KMS-11 (cell line): ENCODE measurements at regions not wholly inside any gene's neighbourhood (a gene's known extent, or its start where the extent isn't known, plus 50 kb on each side); places are given as distances from the start of the nearest gene placed in this dataset.

Experiments used
- H2AFZ ChIP-seq: fragments of 200-600 bp; sonication (generic); 2 replicates; pipeline ENCODE4 v1.6.1; 2016; ENCODE audit warnings: antibody characterized with exemption, mixed run types, low read depth
- H3K27ac ChIP-seq: fragments of 200-600 bp; sonication (generic); 2 replicates; pipeline ENCODE4 v1.6.1; 2016; ENCODE audit warnings: mild to moderate bottlenecking, mixed run types
- H3K27me3 ChIP-seq: fragments of 200-600 bp; sonication (generic); 2 replicates; pipeline ENCODE4 v1.6.1; 2017; ENCODE audit warnings: mild to moderate bottlenecking, low read depth, mixed run types, moderate library complexity; ENCODE audit not compliant: insufficient read depth
- H3K36me3 ChIP-seq: fragments of 200-600 bp; sonication (generic); 2 replicates; pipeline ENCODE4 v1.6.1; 2017; ENCODE audit warnings: mild to moderate bottlenecking, mixed run types; ENCODE audit not compliant: insufficient read depth
- H3K4me1 ChIP-seq: fragments of 200-600 bp; sonication (generic); 2 replicates; pipeline ENCODE4 v1.6.1; 2016; ENCODE audit warnings: mild to moderate bottlenecking, low read depth, mixed run types; ENCODE audit not compliant: poor library complexity, severe bottlenecking
- H3K4me2 ChIP-seq: fragments of 200-600 bp; sonication (generic); 2 replicates; pipeline ENCODE4 v1.7.0; 2016; ENCODE audit warnings: mild to moderate bottlenecking, mixed run types
- H3K4me3 ChIP-seq: fragments of 200-600 bp; sonication (generic); IDR thresholded peaks from 2 replicates; pipeline ENCODE4 v1.6.1; 2017; ENCODE audit warnings: low read depth, low read length, mixed read lengths; ENCODE audit not compliant: insufficient read depth
- H3K79me2 ChIP-seq: fragments of 200-600 bp; sonication (generic); 2 replicates; pipeline ENCODE4 v1.6.1; 2016; ENCODE audit warnings: low read depth, mixed run types; ENCODE audit not compliant: insufficient read depth
- H3K9ac ChIP-seq: fragments of 200-600 bp; sonication (generic); 2 replicates; pipeline ENCODE4 v1.6.1; 2016; ENCODE audit warnings: mild to moderate bottlenecking, mixed run types
- H4K20me1 ChIP-seq: fragments of 200-600 bp; sonication (generic); 2 replicates; pipeline ENCODE4 v1.6.1; 2016; ENCODE audit warnings: mild to moderate bottlenecking, mixed run types; ENCODE audit not compliant: insufficient read depth
- TF ChIP-seq, protein P1 (sequence below): fragments of 200-600 bp; sonication (generic); conservative IDR thresholded peaks from 2 replicates; pipeline ENCODE4 v1.6.1; 2017; ENCODE audit warnings: low read depth, mild to moderate bottlenecking, antibody characterized with exemption, low read length, moderate library complexity, mixed read lengths

DNA sequence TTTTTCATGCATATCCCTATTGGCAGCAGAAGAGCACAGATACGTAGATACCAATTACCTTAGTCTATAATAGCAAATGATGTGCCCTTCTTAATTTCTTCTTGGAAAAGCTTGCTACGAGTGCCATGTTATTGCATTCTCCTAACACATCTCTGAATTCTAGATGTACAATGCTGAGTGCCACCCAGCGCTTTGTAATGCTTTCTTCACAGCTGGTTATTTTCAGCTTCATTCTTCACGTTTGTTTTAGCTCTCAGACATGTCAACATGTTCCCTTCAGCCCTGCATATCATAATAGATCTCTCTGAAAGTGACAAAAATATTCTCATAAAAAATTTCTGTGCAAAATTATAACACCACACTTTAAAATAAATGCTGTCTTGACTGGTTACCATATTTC lies 981.2 kb downstream of the TTLL7 start:
- TF ChIP-seq, protein P1, sequence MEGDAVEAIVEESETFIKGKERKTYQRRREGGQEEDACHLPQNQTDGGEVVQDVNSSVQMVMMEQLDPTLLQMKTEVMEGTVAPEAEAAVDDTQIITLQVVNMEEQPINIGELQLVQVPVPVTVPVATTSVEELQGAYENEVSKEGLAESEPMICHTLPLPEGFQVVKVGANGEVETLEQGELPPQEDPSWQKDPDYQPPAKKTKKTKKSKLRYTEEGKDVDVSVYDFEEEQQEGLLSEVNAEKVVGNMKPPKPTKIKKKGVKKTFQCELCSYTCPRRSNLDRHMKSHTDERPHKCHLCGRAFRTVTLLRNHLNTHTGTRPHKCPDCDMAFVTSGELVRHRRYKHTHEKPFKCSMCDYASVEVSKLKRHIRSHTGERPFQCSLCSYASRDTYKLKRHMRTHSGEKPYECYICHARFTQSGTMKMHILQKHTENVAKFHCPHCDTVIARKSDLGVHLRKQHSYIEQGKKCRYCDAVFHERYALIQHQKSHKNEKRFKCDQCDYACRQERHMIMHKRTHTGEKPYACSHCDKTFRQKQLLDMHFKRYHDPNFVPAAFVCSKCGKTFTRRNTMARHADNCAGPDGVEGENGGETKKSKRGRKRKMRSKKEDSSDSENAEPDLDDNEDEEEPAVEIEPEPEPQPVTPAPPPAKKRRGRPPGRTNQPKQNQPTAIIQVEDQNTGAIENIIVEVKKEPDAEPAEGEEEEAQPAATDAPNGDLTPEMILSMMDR, result no peak
- Histone ChIP-seq H3K4me1 (no peaks in the 10 kb centered on the region), H2AFZ (no peak overlapping the region), H3K79me2 (no peaks in the 10 kb centered on the region), H3K9ac (no peak overlapping the region), H3K36me3 (no peaks in the 10 kb centered on the region), H3K4me2 (no peak overlapping the region), H4K20me1 (no peaks in the 10 kb centered on the region), H3K27me3 (no peaks in the 10 kb centered on the region), H3K27ac (no peak overlapping the region), H3K4me3 (no peak overlapping the region)

DNA sequence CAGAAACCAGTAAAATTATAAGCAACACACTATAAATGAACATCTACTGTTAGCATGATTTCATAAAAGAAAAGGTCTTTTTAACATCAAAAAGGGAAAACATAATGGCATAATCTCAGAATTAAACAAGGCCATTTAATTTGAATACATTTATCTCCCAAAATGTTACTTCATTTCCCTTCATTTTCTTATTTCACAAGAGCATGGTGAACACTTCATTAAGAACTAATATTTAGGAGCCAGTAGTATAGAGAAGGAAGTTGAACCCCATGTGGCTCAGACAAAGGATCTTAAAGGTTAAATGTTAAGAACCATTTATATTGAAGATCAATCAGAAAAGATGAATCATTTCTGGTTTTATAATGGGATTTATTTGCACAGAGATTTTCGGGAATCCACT lies 981.7 kb downstream of the TTLL7 start:
- no peak overlapping the region for H3K27ac ChIP-seq
- H3K9ac ChIP-seq, result no peak overlapping the region
- TF ChIP-seq, protein P1, result no peak
- H3K36me3 ChIP-seq, result no peaks in the 10 kb centered on the region
- H4K20me1 ChIP-seq, result no peaks in the 10 kb centered on the region
- H3K27me3 ChIP-seq, result no peaks in the 10 kb centered on the region
- H2AFZ ChIP-seq, result no peak overlapping the region
- no peaks in the 10 kb centered on the region for H3K4me1 ChIP-seq
- H3K4me3 ChIP-seq, result no peak overlapping the region
- no peak overlapping the region for H3K4me2 ChIP-seq
- no peaks in the 10 kb centered on the region for H3K79me2 ChIP-seq

DNA sequence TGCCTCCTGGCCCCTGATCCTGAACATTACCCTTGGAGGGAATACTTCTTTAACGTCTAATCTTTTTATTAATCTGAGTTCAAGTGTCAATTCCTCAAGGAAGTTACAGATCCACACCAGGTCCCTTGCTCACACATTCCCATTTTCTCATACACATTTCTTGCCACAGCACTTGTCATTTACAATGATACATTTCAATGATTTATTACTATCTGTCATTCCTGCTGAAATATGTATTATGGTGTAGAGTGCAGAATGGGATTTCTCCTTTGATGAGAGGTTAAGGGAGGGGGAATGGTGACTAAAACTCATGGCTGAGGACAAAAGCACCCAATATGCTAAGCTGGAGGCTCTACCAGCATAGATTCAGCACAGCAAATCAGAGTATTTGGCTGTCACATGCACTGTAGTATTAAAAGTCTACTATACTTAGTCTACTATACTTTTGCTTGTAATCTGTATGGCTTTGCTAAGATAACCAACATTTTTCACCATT lies 982.5 kb downstream of the TTLL7 start:
- no peak overlapping the region for H3K4me2 ChIP-seq
- H2AFZ ChIP-seq, result no peak overlapping the region
- no peaks in the 10 kb centered on the region for H3K36me3 ChIP-seq
- H4K20me1 ChIP-seq, result no peaks in the 10 kb centered on the region
- H3K4me1 ChIP-seq, result no peaks in the 10 kb centered on the region
- no peak overlapping the region for H3K4me3 ChIP-seq
- no peaks in the 10 kb centered on the region for H3K79me2 ChIP-seq
- no peak overlapping the region for H3K27ac ChIP-seq
- no peaks in the 10 kb centered on the region for H3K27me3 ChIP-seq
- TF ChIP-seq, protein P1, result no peak
- no peak overlapping the region for H3K9ac ChIP-seq

DNA sequence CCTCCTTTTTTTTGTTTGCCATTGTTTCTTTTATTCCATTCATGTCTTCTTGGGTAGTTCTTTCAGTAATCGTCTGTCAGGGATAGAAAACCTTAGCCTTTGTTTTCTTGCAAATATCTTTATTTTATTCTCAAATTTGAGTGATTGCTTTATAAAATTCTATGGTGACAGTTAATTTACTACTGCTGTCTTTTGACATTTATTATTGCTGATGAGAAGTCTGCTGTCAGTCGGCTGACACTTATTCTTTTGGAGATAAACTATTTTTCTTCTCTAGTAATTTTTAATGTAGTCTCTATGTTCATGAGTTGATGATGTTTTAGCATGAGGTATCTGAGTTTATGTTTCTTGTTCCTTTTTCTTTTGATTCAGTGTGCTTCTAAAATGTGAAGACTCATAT lies 983.8 kb downstream of the TTLL7 start:
- Histone ChIP-seq H3K27ac (no peak overlapping the region), H3K4me3 (no peak overlapping the region), H3K4me2 (no peak overlapping the region), H3K36me3 (no peaks in the 10 kb centered on the region), H3K27me3 (no peaks in the 10 kb centered on the region), H2AFZ (no peak overlapping the region), H3K79me2 (no peaks in the 10 kb centered on the region), H3K9ac (no peak overlapping the region), H4K20me1 (no peaks in the 10 kb centered on the region), H3K4me1 (no peaks in the 10 kb centered on the region)
- TF ChIP-seq, protein P1, result no peak

DNA sequence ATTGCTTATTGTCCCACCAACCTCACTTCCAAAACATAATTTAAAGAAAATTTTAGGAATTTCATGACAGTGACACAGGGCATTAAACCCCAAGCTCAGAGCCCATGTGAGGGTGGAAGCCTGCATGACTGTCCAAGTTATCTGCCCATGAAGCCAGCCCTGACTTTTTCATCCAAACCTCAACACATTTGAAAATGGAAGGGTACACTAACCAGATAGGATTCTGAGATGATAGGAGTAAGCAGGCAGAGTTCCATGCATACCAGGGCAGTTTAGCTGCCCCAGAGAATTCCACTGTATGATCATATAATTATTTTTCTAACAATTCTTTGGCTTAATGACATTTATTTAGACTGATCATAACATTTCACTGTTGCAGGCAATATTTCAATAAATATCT lies 986.0 kb downstream of the TTLL7 start:
- Histone ChIP-seq H3K27ac (no peak overlapping the region), H4K20me1 (no peaks in the 10 kb centered on the region), H3K9ac (no peak overlapping the region), H2AFZ (no peak overlapping the region), H3K36me3 (no peaks in the 10 kb centered on the region), H3K4me1 (no peaks in the 10 kb centered on the region), H3K27me3 (no peaks in the 10 kb centered on the region), H3K4me2 (no peak overlapping the region), H3K4me3 (no peak overlapping the region), H3K79me2 (no peaks in the 10 kb centered on the region)
- TF ChIP-seq, protein P1, result no peak
